GM06990 (cell line): ENCODE measurements at regions not wholly inside any gene's neighbourhood (a gene's known extent, or its start where the extent isn't known, plus 50 kb on each side); places are given as distances from the start of the nearest gene placed in this dataset.

Source experiments
- DNase-seq: peaks from one replicate; pipeline ENCODE4 v3.0.0-alpha.2; 2011; ENCODE audit not compliant: insufficient read length; ENCODE audit errors: extremely low read depth
- H3K27me3 ChIP-seq: replicated peaks from 2 replicates; pipeline ENCODE4 v1.6.0; 2011; ENCODE audit warnings: low read length; ENCODE audit not compliant: control insufficient read depth, insufficient read depth
- H3K36me3 ChIP-seq: 2 replicates; pipeline ENCODE4 v1.5.1; 2011; ENCODE audit warnings: low read length; ENCODE audit not compliant: control insufficient read depth, insufficient read depth
- H3K4me3 ChIP-seq: replicated peaks from 2 replicates; pipeline ENCODE4 v1.5.1; 2011; ENCODE audit warnings: low read depth, mild to moderate bottlenecking, control low read depth, low read length
- CTCF ChIP-seq: IDR thresholded peaks from 2 replicates; pipeline ENCODE4 v1.5.1; 2011; ENCODE audit warnings: low read length, control low read depth, mild to moderate bottlenecking, inconsistent platforms; ENCODE audit not compliant: insufficient read depth, poor library complexity, severe bottlenecking

GRCh38 chr6:156437121-156437879, 339.9 kb upstream of the ARID1B start:
- no peak for DNase-seq
- no peaks in the 10 kb centered on the region for H3K36me3 ChIP-seq
- no peak overlapping the region for H3K4me3 ChIP-seq
- no peak for TF ChIP-seq CTCF
- H3K27me3 ChIP-seq = peaks cover 1% of the 10 kb centered on the region

GRCh38 chr6:156434795-156435190, 342.4 kb upstream of the ARID1B start:
- Histone ChIP-seq H3K27me3 (peaks cover 1% of the 10 kb centered on the region), H3K4me3 (no peak overlapping the region), H3K36me3 (no peaks in the 10 kb centered on the region)
- DNase-seq = no peak
- TF ChIP-seq CTCF = no peak

- Histone ChIP-seq H3K27me3 (peaks cover 1% of the 10 kb centered on the region), H3K4me3 (no peak overlapping the region), H3K36me3 (no peaks in the 10 kb centered on the region)
- DNase-seq = no peak
- no peak for TF ChIP-seq CTCF
These were observed 343.0 kb upstream of the ARID1B start for GRCh38 chr6:156434049-156434794.

- no peaks in the 10 kb centered on the region; the same call in 1 of the 2 replicates for H3K27me3 ChIP-seq
- DNase-seq = no peak
- TF ChIP-seq CTCF = no peak
- no peak overlapping the region for H3K4me3 ChIP-seq
- no peaks in the 10 kb centered on the region for H3K36me3 ChIP-seq
These were observed 344.6 kb upstream of the ARID1B start for GRCh38 chr6:156432543-156432942.

GRCh38 chr6:156430386-156430785, 346.8 kb upstream of the ARID1B start:
- no peaks in the 10 kb centered on the region for H3K36me3 ChIP-seq
- no peak overlapping the region for H3K4me3 ChIP-seq
- DNase-seq = no peak
- TF ChIP-seq CTCF = no peak
- H3K27me3 ChIP-seq = no peaks in the 10 kb centered on the region
